ENCODE measurements at regions not wholly inside any gene's neighbourhood (a gene's known extent, or its start where the extent isn't known, plus 50 kb on each side); places are given as distances from the start of the nearest gene placed in this dataset.

DNA sequence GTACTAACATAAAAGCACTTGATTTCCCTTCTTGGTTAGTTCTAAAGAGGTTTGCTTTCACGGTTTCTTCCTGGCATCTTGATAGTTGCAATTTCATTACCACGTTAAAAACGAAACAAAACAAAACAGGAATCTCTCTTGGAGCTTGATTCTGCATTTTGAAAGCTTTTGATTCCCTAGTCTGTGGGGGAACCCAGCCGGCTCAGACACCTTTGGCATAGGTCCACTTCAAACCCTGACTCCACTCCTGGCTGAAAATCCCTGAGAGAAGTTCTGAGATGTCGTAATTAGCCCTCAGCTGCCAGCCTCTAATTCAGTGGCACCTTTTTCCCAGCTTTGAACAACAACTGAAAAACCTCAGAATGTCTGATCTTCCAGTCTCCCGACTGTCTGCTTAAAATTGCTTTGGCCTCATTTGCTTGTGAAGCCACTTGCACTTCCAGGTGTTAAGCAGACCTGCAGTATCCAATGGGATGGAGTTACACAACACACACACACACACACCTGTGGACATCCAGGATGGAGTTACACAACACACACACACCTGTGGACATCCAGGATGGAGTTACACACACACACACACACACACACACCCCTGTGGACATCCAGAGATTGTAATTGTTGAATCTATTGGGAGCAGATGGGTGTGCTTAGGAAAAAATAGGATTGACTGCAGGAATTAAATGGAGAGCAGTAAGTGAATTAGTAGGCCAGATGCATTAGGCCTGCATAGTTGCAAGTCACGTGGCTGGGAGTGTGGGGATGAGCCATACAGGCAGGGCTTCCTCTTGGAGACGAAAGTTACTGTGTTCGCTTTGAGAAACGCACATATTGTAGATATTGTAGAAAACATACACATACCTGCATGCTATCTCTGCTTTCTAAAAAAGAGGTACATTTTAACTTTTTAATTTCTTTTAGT, 285.6 kb upstream of the FMN2 start:
- TF ChIP-seq, protein P1, sequence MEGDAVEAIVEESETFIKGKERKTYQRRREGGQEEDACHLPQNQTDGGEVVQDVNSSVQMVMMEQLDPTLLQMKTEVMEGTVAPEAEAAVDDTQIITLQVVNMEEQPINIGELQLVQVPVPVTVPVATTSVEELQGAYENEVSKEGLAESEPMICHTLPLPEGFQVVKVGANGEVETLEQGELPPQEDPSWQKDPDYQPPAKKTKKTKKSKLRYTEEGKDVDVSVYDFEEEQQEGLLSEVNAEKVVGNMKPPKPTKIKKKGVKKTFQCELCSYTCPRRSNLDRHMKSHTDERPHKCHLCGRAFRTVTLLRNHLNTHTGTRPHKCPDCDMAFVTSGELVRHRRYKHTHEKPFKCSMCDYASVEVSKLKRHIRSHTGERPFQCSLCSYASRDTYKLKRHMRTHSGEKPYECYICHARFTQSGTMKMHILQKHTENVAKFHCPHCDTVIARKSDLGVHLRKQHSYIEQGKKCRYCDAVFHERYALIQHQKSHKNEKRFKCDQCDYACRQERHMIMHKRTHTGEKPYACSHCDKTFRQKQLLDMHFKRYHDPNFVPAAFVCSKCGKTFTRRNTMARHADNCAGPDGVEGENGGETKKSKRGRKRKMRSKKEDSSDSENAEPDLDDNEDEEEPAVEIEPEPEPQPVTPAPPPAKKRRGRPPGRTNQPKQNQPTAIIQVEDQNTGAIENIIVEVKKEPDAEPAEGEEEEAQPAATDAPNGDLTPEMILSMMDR (IDR thresholded peaks at IDR 0.05), result no peak
- no peak for TF ChIP-seq POLR2AphosphoS5 (IDR thresholded peaks at IDR 0.05)

Data from breast epithelium (tissue), 3 donors.